ENCODE measurements at regions not wholly inside any gene's neighbourhood (a gene's known extent, or its start where the extent isn't known, plus 50 kb on each side); places are given as distances from the start of the nearest gene placed in this dataset.

DNA sequence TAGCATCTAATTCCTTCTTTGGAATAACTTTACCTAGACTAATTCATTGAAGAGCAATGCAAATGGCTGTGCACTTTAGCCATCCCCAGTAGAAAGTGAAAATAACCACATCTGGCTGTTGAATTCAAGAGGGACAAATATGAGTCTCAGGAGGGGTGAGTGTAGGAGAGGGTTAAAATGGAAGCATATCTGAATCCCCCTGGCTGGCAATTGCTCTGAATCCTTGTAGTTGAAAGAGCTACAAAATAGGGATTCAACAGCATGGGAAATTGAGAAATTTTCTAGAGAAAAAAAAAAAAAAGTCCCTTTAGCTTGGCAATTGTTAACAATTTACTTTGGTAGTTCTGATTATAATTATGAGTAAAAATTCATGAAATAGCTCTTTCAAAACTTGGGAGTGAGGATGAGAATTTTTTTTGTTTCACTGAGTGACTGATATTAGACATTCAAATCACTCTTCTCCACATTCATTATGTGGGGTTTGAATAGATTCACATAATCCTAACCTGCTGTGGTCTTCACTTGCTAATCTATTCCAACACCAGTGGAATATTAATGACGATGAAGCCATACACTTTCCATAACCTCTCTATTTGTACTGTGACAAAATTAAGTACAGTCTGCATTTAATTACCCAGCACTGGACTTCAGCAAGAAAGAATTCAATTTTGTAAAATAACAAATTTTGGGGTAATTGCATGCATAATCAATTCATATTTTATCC is 569.0 kb upstream of the MCTP2 start:
- Histone ChIP-seq H3K9me3 (ENCODE audit: control insufficient read depth, low read length) (no peaks in the 10 kb centered on the region), H3K4me3 (ENCODE audit: low read length) (no peak overlapping the region), H3K9ac (ENCODE audit: low read length) (no peak overlapping the region), H3K27me3 (ENCODE audit: control insufficient read depth, insufficient read depth, low read length) (no peaks in the 10 kb centered on the region), H3K36me3 (ENCODE audit: control insufficient read depth, insufficient read depth, low read length) (no peaks in the 10 kb centered on the region), H3K4me1 (ENCODE audit: control insufficient read depth, insufficient read depth, low read length) (no peaks in the 10 kb centered on the region)

DNA sequence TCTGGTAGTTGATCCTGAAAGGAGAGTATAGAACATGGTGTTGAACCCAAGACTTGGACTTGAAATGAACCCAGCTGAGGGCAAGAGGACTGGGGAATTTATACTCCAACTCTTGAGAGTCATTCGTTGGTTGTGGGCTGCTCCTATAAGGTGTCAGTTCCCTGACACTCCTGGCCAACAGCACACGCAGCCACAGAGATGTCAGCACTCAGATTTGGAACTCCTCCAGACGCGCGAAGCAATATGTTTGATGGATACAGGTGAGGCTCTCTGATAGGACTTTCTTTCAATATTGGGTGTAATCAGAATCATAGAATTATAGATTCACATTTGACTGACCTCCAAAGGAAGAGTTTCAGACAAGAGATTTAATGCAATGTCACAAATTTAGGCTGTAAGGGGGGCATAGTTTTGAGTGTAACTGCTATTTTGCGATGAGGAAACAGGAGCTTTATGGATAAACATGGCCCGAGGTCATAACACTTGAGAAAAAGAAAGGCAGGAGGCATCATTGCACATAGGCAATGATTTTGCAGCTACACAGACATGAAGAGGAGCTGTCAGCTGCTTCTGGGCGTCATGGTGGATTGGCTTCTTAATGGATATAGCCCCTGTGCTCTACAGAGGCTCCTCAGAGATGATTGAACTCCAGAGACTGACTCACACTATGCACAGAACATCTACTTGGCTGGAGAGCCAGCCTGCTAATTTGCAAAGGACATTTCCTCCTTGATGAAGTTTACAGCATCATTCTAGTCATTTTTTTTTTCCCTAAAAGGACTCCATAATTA is 569.2 kb upstream of the RGMA start:
- no peaks in the 10 kb centered on the region for H3K27me3 ChIP-seq (ENCODE audit: control insufficient read depth, insufficient read depth, low read length)
- H3K9me3 ChIP-seq (ENCODE audit: control insufficient read depth, low read length) = no peaks in the 10 kb centered on the region
- H3K4me1 ChIP-seq (ENCODE audit: control insufficient read depth, insufficient read depth, low read length) = no peaks in the 10 kb centered on the region
- no peak overlapping the region for H3K4me3 ChIP-seq (ENCODE audit: low read length)
- no peaks in the 10 kb centered on the region for H3K36me3 ChIP-seq (ENCODE audit: control insufficient read depth, insufficient read depth, low read length)
- H3K9ac ChIP-seq (ENCODE audit: low read length) = no peak overlapping the region

DNA sequence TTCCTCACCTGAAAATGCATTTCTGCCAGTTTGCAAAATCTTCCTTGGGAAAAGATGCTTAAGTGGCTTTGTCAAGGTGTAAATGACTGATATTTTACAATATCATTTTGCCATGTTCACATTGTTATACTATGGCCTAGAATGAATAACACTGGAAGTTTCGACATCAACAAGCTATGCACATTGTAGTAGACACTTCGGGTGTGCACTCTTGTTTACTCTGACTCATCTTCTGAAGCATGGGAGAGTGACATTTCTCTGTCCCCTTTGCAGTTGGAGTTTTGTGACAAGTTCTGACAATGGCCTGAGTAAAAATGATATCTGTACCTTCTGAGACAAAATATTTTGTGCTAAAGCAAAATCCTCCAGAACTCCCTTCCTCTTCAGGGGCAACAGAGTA is 567.0 kb upstream of the RGMA start:
- Histone ChIP-seq H3K9me3 (ENCODE audit: control insufficient read depth, low read length) (no peaks in the 10 kb centered on the region), H3K9ac (ENCODE audit: low read length) (no peak overlapping the region), H3K27me3 (ENCODE audit: control insufficient read depth, insufficient read depth, low read length) (no peaks in the 10 kb centered on the region)

DNA sequence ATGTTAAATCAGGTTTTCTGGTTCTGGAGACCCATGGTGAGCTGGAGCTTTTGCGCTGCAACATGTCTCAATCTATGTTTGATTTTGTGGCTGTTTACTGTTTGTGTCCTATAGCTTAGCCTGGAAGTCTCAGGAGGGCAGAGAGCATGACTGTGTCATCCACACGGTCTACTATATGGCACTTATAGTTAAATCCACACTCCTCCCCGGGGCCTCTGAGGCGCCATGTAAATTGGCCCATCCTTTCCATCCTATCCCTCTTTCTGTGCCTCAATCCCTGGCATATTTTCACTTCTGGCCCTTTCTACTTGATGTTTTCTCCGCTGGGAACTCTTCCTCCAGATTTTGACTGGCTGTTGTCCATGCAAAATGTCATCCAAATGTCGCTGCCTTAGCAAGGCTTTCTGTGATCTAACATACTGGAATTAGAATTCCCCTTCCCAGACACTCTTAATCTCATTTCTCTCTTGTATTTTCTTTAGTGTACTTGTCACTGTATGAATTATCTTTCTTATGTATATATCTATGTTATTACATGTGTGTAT is 560.8 kb upstream of the RGMA start:
- Histone ChIP-seq H3K9ac (ENCODE audit: low read length) (no peak overlapping the region), H3K27me3 (ENCODE audit: control insufficient read depth, insufficient read depth, low read length) (no peaks in the 10 kb centered on the region), H3K4me1 (ENCODE audit: control insufficient read depth, insufficient read depth, low read length) (no peaks in the 10 kb centered on the region), H3K9me3 (ENCODE audit: control insufficient read depth, low read length) (no peaks in the 10 kb centered on the region), H3K36me3 (ENCODE audit: control insufficient read depth, insufficient read depth, low read length) (no peaks in the 10 kb centered on the region), H3K4me3 (ENCODE audit: low read length) (no peak overlapping the region)

More for the DNA sequence above, 567.0 kb upstream of the RGMA start:
- no peak overlapping the region for H3K4me3 ChIP-seq (ENCODE audit: low read length)
- H3K36me3 ChIP-seq (ENCODE audit: control insufficient read depth, insufficient read depth, low read length) = no peaks in the 10 kb centered on the region
- H3K4me1 ChIP-seq (ENCODE audit: control insufficient read depth, insufficient read depth, low read length) = no peaks in the 10 kb centered on the region

DNA sequence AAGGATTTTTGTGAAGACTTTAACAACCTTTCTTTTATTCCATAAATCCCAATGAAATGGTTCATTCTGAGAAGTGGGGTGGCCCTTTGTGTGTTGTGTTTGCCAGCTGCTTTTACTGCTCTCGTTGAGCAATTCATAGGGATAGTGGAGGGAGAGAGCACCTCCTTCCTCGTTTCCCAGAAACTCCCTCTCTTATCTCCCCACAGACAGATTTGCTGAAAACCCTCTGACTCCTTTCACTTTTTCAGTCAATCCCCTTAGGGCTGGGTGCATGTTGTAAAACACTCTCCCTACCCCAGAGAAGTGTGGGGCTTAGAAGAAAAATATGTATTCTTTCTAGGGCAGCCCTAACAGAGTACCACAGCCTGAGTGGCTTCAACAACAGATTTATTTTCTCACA is 557.2 kb upstream of the RGMA start:
- no peaks in the 10 kb centered on the region for H3K36me3 ChIP-seq (ENCODE audit: control insufficient read depth, insufficient read depth, low read length)
- H3K9ac ChIP-seq (ENCODE audit: low read length) = no peak overlapping the region
- no peak overlapping the region for H3K4me3 ChIP-seq (ENCODE audit: low read length)
- no peaks in the 10 kb centered on the region for H3K27me3 ChIP-seq (ENCODE audit: control insufficient read depth, insufficient read depth, low read length)
- no peaks in the 10 kb centered on the region for H3K4me1 ChIP-seq (ENCODE audit: control insufficient read depth, insufficient read depth, low read length)
- H3K9me3 ChIP-seq (ENCODE audit: control insufficient read depth, low read length) = no peaks in the 10 kb centered on the region

DNA sequence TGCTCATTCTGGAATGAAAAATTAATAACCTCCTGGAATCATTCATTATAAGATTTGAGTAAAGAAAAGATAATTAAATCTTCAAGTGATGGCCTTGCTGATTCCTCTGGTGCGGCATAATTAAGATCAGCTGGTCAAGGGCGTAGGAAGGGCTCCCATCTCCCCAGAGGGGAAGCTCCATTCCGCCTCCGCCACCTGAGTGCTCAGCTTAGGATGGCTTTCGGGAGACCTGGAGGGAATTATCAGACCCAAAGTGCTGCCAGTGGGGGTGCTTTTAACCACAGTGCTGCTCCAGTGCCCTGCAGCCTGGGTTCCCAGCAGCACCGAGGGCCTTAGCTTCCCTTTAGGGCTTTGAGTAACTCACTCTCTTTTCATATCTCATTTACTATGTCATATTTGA is 556.6 kb upstream of the RGMA start:
- Histone ChIP-seq H3K36me3 (ENCODE audit: control insufficient read depth, insufficient read depth, low read length) (no peaks in the 10 kb centered on the region), H3K27me3 (ENCODE audit: control insufficient read depth, insufficient read depth, low read length) (no peaks in the 10 kb centered on the region), H3K9ac (ENCODE audit: low read length) (no peak overlapping the region), H3K4me3 (ENCODE audit: low read length) (no peak overlapping the region), H3K4me1 (ENCODE audit: control insufficient read depth, insufficient read depth, low read length) (no peaks in the 10 kb centered on the region), H3K9me3 (ENCODE audit: control insufficient read depth, low read length) (no peaks in the 10 kb centered on the region)

DNA sequence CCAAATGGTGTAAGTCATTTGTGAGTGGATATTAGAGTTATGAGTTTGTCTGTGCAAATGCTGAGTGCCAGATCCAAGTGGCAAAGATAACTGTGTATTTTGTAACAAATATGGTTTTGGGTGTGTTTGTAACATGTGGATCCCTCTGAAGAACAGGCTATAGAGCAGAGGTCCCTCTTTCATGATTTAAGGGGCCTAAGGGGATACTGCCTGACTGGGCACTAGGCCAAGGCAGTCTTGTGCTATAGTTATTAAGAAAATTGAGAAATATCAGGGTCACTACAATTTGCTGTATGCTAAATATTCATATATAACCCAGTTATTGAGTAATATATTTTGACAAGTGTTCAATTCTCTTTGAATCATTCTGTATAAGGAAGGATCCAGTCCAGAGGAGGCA is 555.6 kb upstream of the RGMA start:
- no peaks in the 10 kb centered on the region for H3K4me1 ChIP-seq (ENCODE audit: control insufficient read depth, insufficient read depth, low read length)
- no peak overlapping the region for H3K9ac ChIP-seq (ENCODE audit: low read length)
- H3K27me3 ChIP-seq (ENCODE audit: control insufficient read depth, insufficient read depth, low read length) = no peaks in the 10 kb centered on the region
- no peak overlapping the region for H3K4me3 ChIP-seq (ENCODE audit: low read length)
- no peaks in the 10 kb centered on the region for H3K36me3 ChIP-seq (ENCODE audit: control insufficient read depth, insufficient read depth, low read length)
- no peaks in the 10 kb centered on the region for H3K9me3 ChIP-seq (ENCODE audit: control insufficient read depth, low read length)

DNA sequence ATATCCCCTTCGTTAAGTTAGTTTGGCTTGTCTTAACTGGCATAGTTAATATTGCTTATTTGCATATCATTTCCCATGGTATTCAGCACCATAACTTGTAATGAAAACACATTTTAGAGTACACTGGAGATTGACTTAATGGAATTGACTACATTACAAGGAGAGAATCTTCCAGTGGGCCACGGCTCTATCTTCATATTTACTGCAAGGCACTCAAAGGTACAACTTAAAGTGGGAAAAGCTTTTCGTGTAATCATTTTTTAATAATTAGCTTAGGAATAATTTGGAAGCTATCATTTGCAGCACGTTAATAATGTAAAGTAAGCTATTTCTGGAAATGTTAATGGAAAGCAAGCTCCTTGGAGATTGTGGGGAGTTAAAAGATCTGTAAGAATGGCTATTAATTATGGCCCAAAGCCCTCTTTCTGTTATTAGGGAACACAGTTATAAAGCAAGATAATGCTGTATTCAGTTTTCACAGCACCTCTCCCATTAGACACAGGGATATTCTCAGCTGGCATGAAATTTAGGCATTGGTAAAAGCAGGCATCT is 551.5 kb upstream of the RGMA start:
- Histone ChIP-seq H3K9me3 (ENCODE audit: control insufficient read depth, low read length) (no peaks in the 10 kb centered on the region), H3K27me3 (ENCODE audit: control insufficient read depth, insufficient read depth, low read length) (no peaks in the 10 kb centered on the region), H3K4me1 (ENCODE audit: control insufficient read depth, insufficient read depth, low read length) (no peaks in the 10 kb centered on the region), H3K36me3 (ENCODE audit: control insufficient read depth, insufficient read depth, low read length) (no peaks in the 10 kb centered on the region), H3K4me3 (ENCODE audit: low read length) (no peak overlapping the region), H3K9ac (ENCODE audit: low read length) (no peak overlapping the region)

DNA sequence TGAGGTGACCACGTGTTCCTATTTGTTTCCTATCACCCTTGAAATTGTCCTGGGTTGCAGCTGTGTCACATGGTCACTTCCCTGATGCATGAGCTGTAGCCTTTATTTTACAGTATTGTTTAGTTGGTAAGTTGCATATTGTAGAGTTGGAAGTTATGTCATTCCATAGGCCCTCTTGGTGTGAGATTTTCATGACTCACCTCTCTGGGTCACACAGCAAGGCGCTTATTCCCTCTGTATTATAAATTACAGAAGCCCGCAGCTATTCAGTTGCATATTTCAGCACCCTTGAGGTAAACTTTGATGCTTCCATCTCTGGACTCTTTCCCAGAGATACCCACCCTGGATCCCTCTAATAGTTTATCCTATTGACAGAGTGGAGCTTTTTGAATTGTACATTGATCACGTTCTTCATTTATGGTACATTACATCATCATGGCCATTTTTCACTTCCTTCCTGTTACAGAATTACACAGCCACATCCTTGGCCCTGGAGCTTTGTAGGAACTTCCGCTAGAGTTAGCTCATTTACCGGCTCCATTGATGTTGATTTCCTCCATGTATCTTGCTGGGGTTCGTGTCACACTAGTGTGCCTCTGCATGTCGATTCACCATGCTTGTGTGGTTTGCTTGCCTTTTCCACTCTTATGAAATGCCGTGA is 543.1 kb upstream of the RGMA start:
- no peak overlapping the region for H3K4me3 ChIP-seq (ENCODE audit: low read length)
- no peaks in the 10 kb centered on the region for H3K4me1 ChIP-seq (ENCODE audit: control insufficient read depth, insufficient read depth, low read length)
- no peak overlapping the region for H3K9ac ChIP-seq (ENCODE audit: low read length)
- H3K9me3 ChIP-seq (ENCODE audit: control insufficient read depth, low read length) = no peaks in the 10 kb centered on the region
- H3K36me3 ChIP-seq (ENCODE audit: control insufficient read depth, insufficient read depth, low read length) = no peaks in the 10 kb centered on the region
- H3K27me3 ChIP-seq (ENCODE audit: control insufficient read depth, insufficient read depth, low read length) = no peaks in the 10 kb centered on the region

DNA sequence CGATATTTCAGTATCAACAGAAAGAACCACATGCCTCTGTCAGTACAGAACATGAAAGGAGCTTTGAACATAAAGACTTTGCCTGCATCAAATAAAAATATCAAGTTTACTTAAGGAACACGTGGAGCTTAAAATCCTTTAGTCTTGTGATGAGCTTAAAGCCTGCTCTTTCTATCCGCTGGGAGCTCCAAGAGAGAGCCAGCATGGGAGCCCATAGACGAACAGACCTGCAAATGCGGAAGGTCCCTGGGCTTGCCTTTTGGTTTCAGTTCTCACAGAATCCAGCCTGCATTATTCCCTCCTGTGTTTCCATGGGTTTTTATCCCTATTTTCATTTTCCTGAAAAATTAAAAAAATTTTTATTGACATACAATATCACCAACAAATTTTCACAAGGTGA is 530.6 kb upstream of the RGMA start:
- Histone ChIP-seq H3K4me1 (ENCODE audit: control insufficient read depth, insufficient read depth, low read length) (no peaks in the 10 kb centered on the region), H3K4me3 (ENCODE audit: low read length) (no peak overlapping the region), H3K9ac (ENCODE audit: low read length) (no peak overlapping the region), H3K27me3 (ENCODE audit: control insufficient read depth, insufficient read depth, low read length) (no peaks in the 10 kb centered on the region), H3K9me3 (ENCODE audit: control insufficient read depth, low read length) (no peaks in the 10 kb centered on the region), H3K36me3 (ENCODE audit: control insufficient read depth, insufficient read depth, low read length) (no peaks in the 10 kb centered on the region)

DNA sequence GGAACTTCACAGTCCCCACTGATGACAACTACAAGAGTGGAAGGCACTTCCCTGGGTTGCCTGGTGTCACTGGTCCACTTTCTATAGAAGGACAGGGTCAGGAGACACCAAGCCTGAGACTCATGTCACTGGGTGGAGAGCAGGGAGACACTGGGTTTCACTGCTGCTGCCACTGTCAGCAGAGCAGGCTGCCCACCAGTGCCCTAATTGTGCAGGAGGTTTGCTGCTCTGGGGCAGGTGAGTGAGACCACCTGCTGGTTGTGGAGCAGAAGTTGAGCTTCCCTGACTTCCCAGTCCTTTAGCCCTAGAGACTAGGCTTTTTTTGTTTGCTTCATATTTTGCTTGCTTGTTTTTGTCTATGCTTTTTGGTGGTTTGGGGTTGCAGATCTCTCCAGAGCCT is 528.4 kb upstream of the RGMA start:
- no peaks in the 10 kb centered on the region for H3K36me3 ChIP-seq (ENCODE audit: control insufficient read depth, insufficient read depth, low read length)
- no peaks in the 10 kb centered on the region for H3K4me1 ChIP-seq (ENCODE audit: control insufficient read depth, insufficient read depth, low read length)
- no peak overlapping the region for H3K4me3 ChIP-seq (ENCODE audit: low read length)
- H3K9ac ChIP-seq (ENCODE audit: low read length) = no peak overlapping the region
- no peaks in the 10 kb centered on the region for H3K9me3 ChIP-seq (ENCODE audit: control insufficient read depth, low read length)
- no peaks in the 10 kb centered on the region for H3K27me3 ChIP-seq (ENCODE audit: control insufficient read depth, insufficient read depth, low read length)

Measured in mucosa of stomach (tissue), 1 donor.